ENCODE measurements at regions not wholly inside any gene's neighbourhood (a gene's known extent, or its start where the extent isn't known, plus 50 kb on each side); places are given as distances from the start of the nearest gene placed in this dataset.

DNA sequence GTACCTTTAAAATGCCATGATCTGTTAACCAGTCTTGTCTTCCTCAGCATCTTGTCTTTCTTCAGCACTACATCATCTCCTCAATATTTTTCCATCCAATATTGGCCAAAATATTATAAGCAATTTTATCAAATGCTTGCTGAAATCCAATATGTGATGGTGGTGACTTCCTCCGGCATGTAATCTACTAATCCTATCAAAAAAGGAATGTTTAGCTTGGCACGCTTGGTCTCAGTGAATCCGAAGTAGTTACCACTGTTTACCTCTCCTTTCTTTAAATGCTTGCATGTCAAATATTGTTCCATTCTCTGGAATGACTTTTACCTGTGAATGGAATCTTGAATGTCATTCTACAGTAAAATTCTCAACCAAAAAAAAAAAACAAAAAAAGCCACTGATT is 72.3 kb upstream of the EEA1 start:
- H3K27ac ChIP-seq = peak overlapping the region; percentile 82
- H4K20me1 ChIP-seq (ENCODE audit: insufficient read depth, poor library complexity, severe bottlenecking) = no peaks in the 10 kb centered on the region
- WGBS (ENCODE audit: low lambda C conversion rate, missing lambda C conversion rate) = 89% methylated on average over 3 of the region's 3 CpGs
- TF ChIP-seq EZH2phosphoT487 (IDR thresholded peaks at IDR 0.05; ENCODE audit: low read depth, severe bottlenecking, unreplicated experiment) (no peak), EZH2 (IDR thresholded peaks at IDR 0.05; ENCODE audit: borderline replicate concordance) (no peak)
- TF ChIP-seq, protein P1, sequence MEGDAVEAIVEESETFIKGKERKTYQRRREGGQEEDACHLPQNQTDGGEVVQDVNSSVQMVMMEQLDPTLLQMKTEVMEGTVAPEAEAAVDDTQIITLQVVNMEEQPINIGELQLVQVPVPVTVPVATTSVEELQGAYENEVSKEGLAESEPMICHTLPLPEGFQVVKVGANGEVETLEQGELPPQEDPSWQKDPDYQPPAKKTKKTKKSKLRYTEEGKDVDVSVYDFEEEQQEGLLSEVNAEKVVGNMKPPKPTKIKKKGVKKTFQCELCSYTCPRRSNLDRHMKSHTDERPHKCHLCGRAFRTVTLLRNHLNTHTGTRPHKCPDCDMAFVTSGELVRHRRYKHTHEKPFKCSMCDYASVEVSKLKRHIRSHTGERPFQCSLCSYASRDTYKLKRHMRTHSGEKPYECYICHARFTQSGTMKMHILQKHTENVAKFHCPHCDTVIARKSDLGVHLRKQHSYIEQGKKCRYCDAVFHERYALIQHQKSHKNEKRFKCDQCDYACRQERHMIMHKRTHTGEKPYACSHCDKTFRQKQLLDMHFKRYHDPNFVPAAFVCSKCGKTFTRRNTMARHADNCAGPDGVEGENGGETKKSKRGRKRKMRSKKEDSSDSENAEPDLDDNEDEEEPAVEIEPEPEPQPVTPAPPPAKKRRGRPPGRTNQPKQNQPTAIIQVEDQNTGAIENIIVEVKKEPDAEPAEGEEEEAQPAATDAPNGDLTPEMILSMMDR (IDR thresholded peaks at IDR 0.05; ENCODE audit: poor library complexity) = no peak
- H3K9me3 ChIP-seq (ENCODE audit: low read depth) = no peaks in the 10 kb centered on the region
- H3K79me2 ChIP-seq = no peaks in the 10 kb centered on the region
- no peaks in the 10 kb centered on the region for H3K27me3 ChIP-seq
- no peak overlapping the region for H3K4me2 ChIP-seq
- no peak overlapping the region for H3K4me3 ChIP-seq
- H3K9me2 ChIP-seq (replicated peaks; ENCODE audit: insufficient read depth) = no peaks in the 10 kb centered on the region
- peaks cover 2% of the 10 kb centered on the region for H3K4me1 ChIP-seq (ENCODE audit: insufficient read depth)
- DNase-seq (ENCODE audit: low spot score) = no peak
- H2AFZ ChIP-seq = no peak overlapping the region
- H3K36me3 ChIP-seq (replicated peaks; ENCODE audit: insufficient read depth, low read depth) = no peaks in the 10 kb centered on the region

DNA sequence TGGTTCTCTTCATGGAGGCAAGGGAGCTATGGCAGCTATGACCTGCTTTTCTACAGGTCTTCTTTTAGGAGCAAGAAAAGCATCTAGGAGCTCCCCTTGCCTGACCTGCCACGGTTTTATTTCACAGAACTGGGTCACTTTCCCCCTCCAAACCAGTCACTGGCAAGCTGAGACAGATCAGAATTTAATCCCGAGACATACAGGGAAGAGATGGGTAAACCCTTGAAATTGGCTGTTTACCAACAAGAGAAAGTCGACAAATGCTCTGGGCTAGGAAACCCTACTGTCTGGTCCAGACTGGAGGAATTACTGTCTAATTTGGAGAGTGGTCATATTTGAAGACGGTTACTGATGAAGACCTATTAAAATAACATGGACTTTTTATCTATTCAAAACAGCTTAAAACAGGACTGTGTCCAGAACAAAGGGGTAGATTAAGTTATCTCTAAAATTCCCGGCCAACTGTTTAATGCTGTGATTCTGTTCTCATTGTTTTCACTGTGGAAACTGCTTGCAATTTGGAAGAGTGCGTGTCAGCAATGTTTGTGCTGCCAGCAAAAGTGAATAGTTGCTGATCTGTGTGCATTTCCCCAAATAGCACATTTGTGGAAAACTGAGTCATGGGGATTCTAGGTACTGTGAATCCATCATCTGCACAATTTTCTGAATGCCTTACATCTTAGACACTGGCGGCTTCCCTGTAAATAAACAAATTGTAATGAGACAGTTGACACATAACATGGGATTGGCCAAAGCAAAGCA is 73.4 kb upstream of the EEA1 start:
- H3K9me2 ChIP-seq (replicated peaks; ENCODE audit: insufficient read depth) = no peaks in the 10 kb centered on the region
- H4K20me1 ChIP-seq (ENCODE audit: insufficient read depth, poor library complexity, severe bottlenecking) = no peaks in the 10 kb centered on the region
- no peak overlapping the region for H3K4me3 ChIP-seq
- H3K9me3 ChIP-seq (ENCODE audit: low read depth) = no peaks in the 10 kb centered on the region
- H2AFZ ChIP-seq = no peak overlapping the region
- H3K27me3 ChIP-seq = no peaks in the 10 kb centered on the region
- WGBS (ENCODE audit: low lambda C conversion rate, missing lambda C conversion rate) = 58% methylated on average over 7 of the region's 7 CpGs
- no peaks in the 10 kb centered on the region for H3K79me2 ChIP-seq
- TF ChIP-seq EZH2 (IDR thresholded peaks at IDR 0.05; ENCODE audit: borderline replicate concordance) = no peak
- TF ChIP-seq EZH2phosphoT487 (IDR thresholded peaks at IDR 0.05; ENCODE audit: low read depth, severe bottlenecking, unreplicated experiment) = no peak
- TF ChIP-seq, protein P1 (IDR thresholded peaks at IDR 0.05; ENCODE audit: poor library complexity) = no peak
- H3K4me2 ChIP-seq = no peak overlapping the region
- peaks cover 2% of the 10 kb centered on the region for H3K4me1 ChIP-seq (ENCODE audit: insufficient read depth)
- peak overlapping the region; percentile 64 for H3K27ac ChIP-seq
- no peak for DNase-seq (ENCODE audit: low spot score)
- H3K36me3 ChIP-seq (replicated peaks; ENCODE audit: insufficient read depth, low read depth) = no peaks in the 10 kb centered on the region

DNA sequence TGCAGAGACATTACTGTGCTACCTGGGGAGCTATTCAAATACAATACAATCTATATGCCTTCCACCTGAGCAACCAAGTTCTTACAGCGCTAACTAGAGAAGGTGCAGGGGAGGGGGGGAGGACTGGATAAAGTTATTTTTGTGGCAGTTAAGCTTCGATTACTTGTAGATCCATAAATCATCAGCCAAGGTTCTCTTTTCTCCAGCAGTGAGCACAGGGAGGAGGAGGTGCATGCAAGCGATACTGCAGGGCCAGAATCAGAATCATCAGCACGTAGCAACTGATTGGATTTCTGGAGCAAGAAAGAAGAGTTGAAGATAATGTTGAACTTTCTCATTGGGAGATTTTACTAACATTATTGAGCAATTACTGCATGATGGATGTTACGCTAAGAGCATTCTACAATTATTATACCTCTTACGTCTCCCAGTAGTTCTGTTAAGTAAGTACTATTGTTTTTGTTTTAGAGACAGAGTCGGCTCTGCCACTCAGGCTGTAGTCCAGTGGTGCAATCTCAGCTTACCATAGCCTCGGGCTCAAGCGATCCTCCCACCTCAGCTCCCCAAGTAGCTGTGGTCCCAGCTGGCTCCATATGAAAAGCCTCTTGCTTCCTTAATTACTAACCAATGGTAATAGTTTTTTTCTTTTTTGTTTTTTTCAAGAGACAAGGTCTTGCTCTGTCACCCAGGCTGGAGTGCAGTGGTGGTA is 74.6 kb upstream of the EEA1 start:
- Histone ChIP-seq H3K4me1 (ENCODE audit: insufficient read depth) (peaks cover 2% of the 10 kb centered on the region), H4K20me1 (ENCODE audit: insufficient read depth, poor library complexity, severe bottlenecking) (no peaks in the 10 kb centered on the region), H3K9me3 (ENCODE audit: low read depth) (no peaks in the 10 kb centered on the region), H2AFZ (no peak overlapping the region), H3K4me3 (no peak overlapping the region), H3K9me2 (replicated peaks; ENCODE audit: insufficient read depth) (no peaks in the 10 kb centered on the region), H3K4me2 (peak overlapping the region; percentile 17), H3K27me3 (no peaks in the 10 kb centered on the region), H3K36me3 (replicated peaks; ENCODE audit: insufficient read depth, low read depth) (no peaks in the 10 kb centered on the region), H3K27ac (peak overlapping the region; percentile 64), H3K79me2 (no peaks in the 10 kb centered on the region)
- no peak for DNase-seq (ENCODE audit: low spot score)
- 47% methylated on average over 9 of the region's 9 CpGs for WGBS (ENCODE audit: low lambda C conversion rate, missing lambda C conversion rate)
- TF ChIP-seq, protein P1 (IDR thresholded peaks at IDR 0.05; ENCODE audit: poor library complexity) = no peak
- TF ChIP-seq EZH2phosphoT487 (IDR thresholded peaks at IDR 0.05; ENCODE audit: low read depth, severe bottlenecking, unreplicated experiment) (no peak), EZH2 (IDR thresholded peaks at IDR 0.05; ENCODE audit: borderline replicate concordance) (no peak)
